Osteocyte (in vitro differentiated cells): ENCODE measurements at regions not wholly inside any gene's neighbourhood (a gene's known extent, or its start where the extent isn't known, plus 50 kb on each side); places are given as distances from the start of the nearest gene placed in this dataset.

Experiments
- DNase-seq: peaks from one replicate; pipeline ENCODE4 v3.0.0; 2021; ENCODE audit warnings: mixed read lengths; ENCODE audit not compliant: unreplicated experiment; ENCODE audit errors: extremely low spot score
- H3K27ac Mint-ChIP-seq: one replicate; pipeline ENCODE4 v1.8.0; 2021; ENCODE audit warnings: mild to moderate bottlenecking, mixed read lengths; ENCODE audit not compliant: unreplicated experiment
- H3K27me3 Mint-ChIP-seq: one replicate; pipeline ENCODE4 v1.8.0; 2021; ENCODE audit warnings: mixed read lengths; ENCODE audit not compliant: unreplicated experiment
- H3K36me3 Mint-ChIP-seq: one replicate; pipeline ENCODE4 v1.8.0; 2021; ENCODE audit warnings: mixed read lengths; ENCODE audit not compliant: unreplicated experiment
- H3K4me1 Mint-ChIP-seq: one replicate; pipeline ENCODE4 v1.8.0; 2021; ENCODE audit warnings: mixed read lengths; ENCODE audit not compliant: unreplicated experiment
- H3K4me3 Mint-ChIP-seq: one replicate; pipeline ENCODE4 v1.8.0; 2021; ENCODE audit warnings: mild to moderate bottlenecking, moderate library complexity, mixed read lengths; ENCODE audit not compliant: unreplicated experiment
- H3K9me3 Mint-ChIP-seq: one replicate; pipeline ENCODE4 v1.8.0; 2021; ENCODE audit warnings: mixed read lengths; ENCODE audit not compliant: unreplicated experiment
- TF ChIP-seq, protein P1 (sequence below): fragments of 200-600 bp; sonication (generic); IDR thresholded peaks from 2 replicates; pipeline ENCODE4 v1.5.0; 2021; ENCODE audit warnings: antibody characterized with exemption, mild to moderate bottlenecking, moderate library complexity

DNA sequence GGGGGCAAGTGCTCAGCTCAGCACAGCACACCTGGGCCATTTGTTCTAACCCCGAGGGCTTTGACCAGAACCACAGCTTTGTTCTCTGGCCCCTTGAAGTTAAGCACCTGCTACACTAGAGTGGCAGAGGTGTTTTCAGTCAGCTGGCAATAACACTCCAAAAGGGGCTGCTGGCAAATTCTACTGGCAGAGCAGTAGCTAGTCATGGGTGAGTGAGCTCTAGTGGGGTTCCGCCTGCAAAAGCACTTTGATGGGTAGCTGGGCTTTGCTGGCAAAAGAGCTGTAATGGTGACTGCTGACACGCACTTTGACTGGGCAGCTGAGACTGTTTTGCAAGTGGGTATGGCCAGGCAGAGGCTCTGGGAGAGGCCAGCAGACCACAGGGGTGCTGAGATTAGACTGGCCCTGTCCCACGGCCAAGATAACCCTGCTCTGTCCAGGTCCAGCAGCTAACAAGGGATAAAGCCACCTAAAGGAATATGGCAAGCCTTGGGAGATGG, 65.2 kb upstream of the TENT5D start:
- H3K27ac Mint-ChIP-seq, result no peak overlapping the region

More for the DNA sequence above, 65.2 kb upstream of the TENT5D start:
- H3K4me1 Mint-ChIP-seq, result no peaks in the 10 kb centered on the region
- H3K36me3 Mint-ChIP-seq, result no peaks in the 10 kb centered on the region
- TF ChIP-seq, protein P1, sequence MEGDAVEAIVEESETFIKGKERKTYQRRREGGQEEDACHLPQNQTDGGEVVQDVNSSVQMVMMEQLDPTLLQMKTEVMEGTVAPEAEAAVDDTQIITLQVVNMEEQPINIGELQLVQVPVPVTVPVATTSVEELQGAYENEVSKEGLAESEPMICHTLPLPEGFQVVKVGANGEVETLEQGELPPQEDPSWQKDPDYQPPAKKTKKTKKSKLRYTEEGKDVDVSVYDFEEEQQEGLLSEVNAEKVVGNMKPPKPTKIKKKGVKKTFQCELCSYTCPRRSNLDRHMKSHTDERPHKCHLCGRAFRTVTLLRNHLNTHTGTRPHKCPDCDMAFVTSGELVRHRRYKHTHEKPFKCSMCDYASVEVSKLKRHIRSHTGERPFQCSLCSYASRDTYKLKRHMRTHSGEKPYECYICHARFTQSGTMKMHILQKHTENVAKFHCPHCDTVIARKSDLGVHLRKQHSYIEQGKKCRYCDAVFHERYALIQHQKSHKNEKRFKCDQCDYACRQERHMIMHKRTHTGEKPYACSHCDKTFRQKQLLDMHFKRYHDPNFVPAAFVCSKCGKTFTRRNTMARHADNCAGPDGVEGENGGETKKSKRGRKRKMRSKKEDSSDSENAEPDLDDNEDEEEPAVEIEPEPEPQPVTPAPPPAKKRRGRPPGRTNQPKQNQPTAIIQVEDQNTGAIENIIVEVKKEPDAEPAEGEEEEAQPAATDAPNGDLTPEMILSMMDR, result no peak
- DNase-seq, result no peak
- no peaks in the 10 kb centered on the region for H3K27me3 Mint-ChIP-seq
- no peak overlapping the region for H3K4me3 Mint-ChIP-seq
- H3K9me3 Mint-ChIP-seq, result peaks cover 42% of the 10 kb centered on the region
